ENCODE measurements at regions not wholly inside any gene's neighbourhood (a gene's known extent, or its start where the extent isn't known, plus 50 kb on each side); places are given as distances from the start of the nearest gene placed in this dataset.

DNA sequence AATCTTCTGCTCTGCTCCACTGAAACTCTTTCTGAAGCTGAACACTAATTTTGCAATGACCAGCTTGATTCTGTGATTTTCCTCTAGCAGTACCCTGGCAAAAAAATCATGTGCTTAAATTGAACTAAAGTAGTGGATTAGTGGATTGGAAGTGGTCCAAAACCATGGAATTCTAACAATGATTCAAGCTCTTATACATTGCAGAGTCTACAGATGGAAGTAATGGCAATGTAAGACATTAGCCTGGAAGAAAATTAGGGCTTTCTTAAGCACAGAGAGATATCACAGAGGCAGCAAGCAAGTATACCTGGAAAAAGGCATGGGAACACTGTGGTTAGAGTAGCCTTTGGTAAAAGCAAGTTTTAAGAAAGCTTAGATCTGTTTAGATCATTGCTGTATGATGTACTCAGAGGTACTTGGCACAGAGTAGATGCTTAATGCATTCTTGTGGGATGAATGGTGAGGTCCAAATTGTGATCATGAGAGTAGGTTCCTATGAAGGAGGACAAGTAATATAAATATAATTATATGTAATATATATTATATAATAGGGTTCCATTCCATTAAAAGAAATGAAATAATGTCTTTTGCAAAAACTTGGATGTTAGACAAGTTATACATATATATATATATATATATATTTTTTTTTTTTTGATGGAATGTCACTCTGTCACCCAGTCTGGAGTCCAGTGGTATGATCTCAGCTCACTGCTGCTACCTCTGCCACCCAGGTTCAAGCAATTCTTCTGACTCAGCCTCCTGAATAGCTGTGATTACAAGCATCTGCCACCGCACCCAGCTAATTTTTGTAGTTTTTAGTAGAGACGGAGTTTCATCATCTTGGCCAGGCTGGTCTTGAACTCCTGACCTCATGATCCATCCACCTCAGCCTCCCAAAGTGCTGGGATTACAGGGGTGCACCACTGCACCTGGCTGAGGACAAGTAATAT lies 172.2 kb upstream of the SCN7A start:
- TF ChIP-seq, protein P1, sequence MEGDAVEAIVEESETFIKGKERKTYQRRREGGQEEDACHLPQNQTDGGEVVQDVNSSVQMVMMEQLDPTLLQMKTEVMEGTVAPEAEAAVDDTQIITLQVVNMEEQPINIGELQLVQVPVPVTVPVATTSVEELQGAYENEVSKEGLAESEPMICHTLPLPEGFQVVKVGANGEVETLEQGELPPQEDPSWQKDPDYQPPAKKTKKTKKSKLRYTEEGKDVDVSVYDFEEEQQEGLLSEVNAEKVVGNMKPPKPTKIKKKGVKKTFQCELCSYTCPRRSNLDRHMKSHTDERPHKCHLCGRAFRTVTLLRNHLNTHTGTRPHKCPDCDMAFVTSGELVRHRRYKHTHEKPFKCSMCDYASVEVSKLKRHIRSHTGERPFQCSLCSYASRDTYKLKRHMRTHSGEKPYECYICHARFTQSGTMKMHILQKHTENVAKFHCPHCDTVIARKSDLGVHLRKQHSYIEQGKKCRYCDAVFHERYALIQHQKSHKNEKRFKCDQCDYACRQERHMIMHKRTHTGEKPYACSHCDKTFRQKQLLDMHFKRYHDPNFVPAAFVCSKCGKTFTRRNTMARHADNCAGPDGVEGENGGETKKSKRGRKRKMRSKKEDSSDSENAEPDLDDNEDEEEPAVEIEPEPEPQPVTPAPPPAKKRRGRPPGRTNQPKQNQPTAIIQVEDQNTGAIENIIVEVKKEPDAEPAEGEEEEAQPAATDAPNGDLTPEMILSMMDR (IDR thresholded peaks at IDR 0.05; ENCODE audit: low read depth, low read length) = no peak
- TF ChIP-seq EZH2phosphoT487 (IDR thresholded peaks at IDR 0.05; ENCODE audit: low read depth) = no peak

Data from OCI-LY3 (cell line).